B cell (primary cell): ENCODE measurements at regions not wholly inside any gene's neighbourhood (a gene's known extent, or its start where the extent isn't known, plus 50 kb on each side); places are given as distances from the start of the nearest gene placed in this dataset.

Experiments used
- ATAC-seq: fragments of 200-7000 bp; cut with Tn5 transposase; one replicate; pipeline ENCODE4 v1.10.0; 2021; ENCODE audit warnings: low read depth, mild to moderate bottlenecking, moderate number of reproducible peaks, moderate library complexity
- CTCF ChIA-PET: fragments of 350-600 bp; sonication (Branson Sonifier 250); formaldehyde crosslinking; loops from one replicate; lab custom pipeline; 2021; ENCODE audit warnings: antibody characterized with exemption, inconsistent platforms; lab: Charles Lee
- POLR2A ChIA-PET: fragments of 350-600 bp; sonication (Branson Sonifier 250); formaldehyde crosslinking; loops from one replicate; lab custom pipeline; 2021; ENCODE audit warnings: antibody characterized with exemption; lab: Charles Lee
- DNase-seq: peaks from one replicate; pipeline ENCODE4 v3.0.0; 2013
- H2AFZ ChIP-seq: 2 replicates; pipeline ENCODE4 v1.6.1; 2012; ENCODE audit warnings: mild to moderate bottlenecking, low read depth, low read length; ENCODE audit not compliant: insufficient read depth, poor library complexity, severe bottlenecking
- H3K27ac ChIP-seq, 2 donors: 1 replicate in 1 of 2; 2 replicates in 1 of 2; pipeline ENCODE4 v1.5.1; 2012 to 2013; ENCODE audit warnings: low read length in 2 of 2, mild to moderate bottlenecking in 2 of 2, moderate library complexity in 1 of 2
- H3K27me3 ChIP-seq, 4 experiments: fragments of 200-600 bp in 1 of 4; sonication (generic) in 1 of 4; replicated peaks in 1 of 4; 1 replicate in 2 of 4; 2 replicates in 2 of 4; pipeline versions ENCODE4 v1.6.1 to v1.7.0; 2013 to 2016; ENCODE audit warnings: low read length in 3 of 4, mild to moderate bottlenecking in 2 of 4, mixed read lengths in 1 of 4, moderate library complexity in 1 of 4; ENCODE audit not compliant: insufficient read depth in 4 of 4, control insufficient read depth in 3 of 4; ENCODE audit errors: control extremely low read depth in 1 of 4
- H3K36me3 ChIP-seq, 2 experiments: replicated peaks in 1 of 2; 1 replicate in 1 of 2; 2 replicates in 1 of 2; pipeline versions ENCODE4 v1.6.1 to v1.7.1; 2013; ENCODE audit warnings: low read length in 1 of 2; ENCODE audit not compliant: insufficient read depth in 2 of 2, control insufficient read depth in 1 of 2; ENCODE audit errors: control extremely low read depth in 1 of 2, extremely low read depth in 1 of 2
- H3K4me1 ChIP-seq, 2 donors: fragments of 200-600 bp in 1 of 2; sonication (generic) in 1 of 2; 1 replicate in 1 of 2; 2 replicates in 1 of 2; pipeline versions ENCODE4 v1.5.1 to v1.6.1; 2013 to 2017; ENCODE audit warnings: low read length in 2 of 2; ENCODE audit not compliant: control insufficient read depth in 2 of 2, insufficient read depth in 2 of 2
- H3K4me2 ChIP-seq: replicated peaks from 2 replicates; pipeline ENCODE3; 2012; ENCODE audit warnings: mild to moderate bottlenecking, low read depth, low read length; ENCODE audit not compliant: poor library complexity, severe bottlenecking
- H3K4me3 ChIP-seq, 5 experiments: fragments of 200-600 bp in 1 of 5; sonication (generic) in 1 of 5; 1 replicate in 3 of 5; 2 replicates in 2 of 5; pipeline versions ENCODE4 v1.5.1 to v1.7.0; 2011 to 2016; ENCODE audit warnings: low read length in 4 of 5, mild to moderate bottlenecking in 4 of 5, low read depth in 2 of 5, control low read depth in 1 of 5, moderate library complexity in 1 of 5; ENCODE audit not compliant: insufficient read depth in 1 of 5; ENCODE audit errors: control extremely low read depth in 1 of 5, extremely low read depth in 1 of 5
- H3K79me2 ChIP-seq: fragments of 200-600 bp; sonication (generic); one replicate; pipeline ENCODE4 v1.6.0; 2016; ENCODE audit warnings: low read length; ENCODE audit not compliant: control insufficient read depth, insufficient read depth
- H3K9ac ChIP-seq: fragments of 200-600 bp; sonication (generic); 2 replicates; pipeline ENCODE4 v1.6.1; 2017; ENCODE audit warnings: mild to moderate bottlenecking, low read length, moderate library complexity
- H3K9me3 ChIP-seq, 3 donors: one replicate each; pipeline versions ENCODE4 v1.6.1 to v1.7.1; 2013; ENCODE audit warnings: low read length in 2 of 3; ENCODE audit not compliant: control insufficient read depth in 2 of 3, insufficient read depth in 1 of 3; ENCODE audit errors: control extremely low read depth in 1 of 3
- H4K20me1 ChIP-seq: 2 replicates; pipeline ENCODE4 v1.6.0; 2012; ENCODE audit warnings: mild to moderate bottlenecking, low read length; ENCODE audit not compliant: insufficient read depth, control insufficient read depth, poor library complexity, severe bottlenecking
- H3K27ac Mint-ChIP-seq: one replicate; pipeline ENCODE4 v1.8.0; 2021; ENCODE audit warnings: mixed read lengths
- H3K27me3 Mint-ChIP-seq: one replicate; pipeline ENCODE4 v1.8.0; 2021; ENCODE audit warnings: mixed read lengths
- H3K4me1 Mint-ChIP-seq: one replicate; pipeline ENCODE4 v1.8.0; 2021; ENCODE audit warnings: mixed read lengths
- H3K4me3 Mint-ChIP-seq: one replicate; pipeline ENCODE4 v1.8.0; 2021; ENCODE audit warnings: mixed read lengths
- H3K9me3 Mint-ChIP-seq: one replicate; pipeline ENCODE4 v1.8.0; 2022; ENCODE audit warnings: mixed read lengths; ENCODE audit not compliant: insufficient read depth
- CTCF ChIP-seq: fragments of 200-600 bp; IDR thresholded peaks from one replicate; pipeline ENCODE4 v1.8.0; 2022; ENCODE audit warnings: antibody characterized with exemption, mild to moderate bottlenecking
- EZH2 ChIP-seq: IDR thresholded peaks from 2 replicates; pipeline ENCODE4 v1.6.1; 2012; ENCODE audit warnings: borderline replicate concordance, low read depth, mild to moderate bottlenecking, moderate library complexity, low read length; ENCODE audit not compliant: insufficient read depth, poor library complexity, severe bottlenecking
- WGBS: methylation state at CpG from one replicate; pipeline ENCODE4 v1.1.5; 2013; ENCODE audit warnings: missing lambda C conversion rate; ENCODE audit not compliant: insufficient coverage; 5-methylcytosine and 5-hydroxymethylcytosine counted together
- intact Hi-C: fragments of 100-400 bp; cut with micrococcal nuclease; formaldehyde crosslinking; loops from one replicate; pipeline ENCODE4 v1.10.0; 2022

GRCh38 chr19:30674656-30675055 lies 302.5 kb downstream of the ZNF536 start:
- H3K27ac Mint-ChIP-seq: no peak overlapping the region
- H3K4me3 Mint-ChIP-seq: no peak overlapping the region
- H3K9me3 Mint-ChIP-seq: no peaks in the 10 kb centered on the region
- peaks cover 0 to 2% (median 0%) of the 10 kb centered on the region in 4 experiments for H3K27me3 ChIP-seq
- H3K9ac ChIP-seq: no peak overlapping the region
- peaks cover 0 to 17% (median 0%) of the 10 kb centered on the region in 3 donors for H3K9me3 ChIP-seq
- no peaks in the 10 kb centered on the region for H3K4me1 Mint-ChIP-seq
- H3K27ac ChIP-seq: no peak overlapping the region
- H3K36me3 ChIP-seq: no peaks in the 10 kb centered on the region
- no peaks in the 10 kb centered on the region for H3K4me1 ChIP-seq
- H4K20me1 ChIP-seq: no peaks in the 10 kb centered on the region
- no peak overlapping the region for H3K4me2 ChIP-seq
- CTCF ChIA-PET: interaction anchor here (1.6 to 1.8 kb wide), 2 partner anchors 8 to 13 kb away, joined by 4 to 7 read pairs; no protein-coding TSS in a partner anchor
- WGBS: 81% methylated on average over 6 of the region's 6 CpGs
- POLR2A ChIA-PET: no interaction called here
- no peak overlapping the region for H3K4me3 ChIP-seq
- H3K27me3 Mint-ChIP-seq: peaks cover 4% of the 10 kb centered on the region
- DNase-seq (no peak), ATAC-seq (no peak)
- H3K79me2 ChIP-seq: no peaks in the 10 kb centered on the region
- H2AFZ ChIP-seq: no peak overlapping the region
- no peak for TF ChIP-seq EZH2
- no peak for TF ChIP-seq CTCF
- intact Hi-C loops: no loop called here

DNA sequence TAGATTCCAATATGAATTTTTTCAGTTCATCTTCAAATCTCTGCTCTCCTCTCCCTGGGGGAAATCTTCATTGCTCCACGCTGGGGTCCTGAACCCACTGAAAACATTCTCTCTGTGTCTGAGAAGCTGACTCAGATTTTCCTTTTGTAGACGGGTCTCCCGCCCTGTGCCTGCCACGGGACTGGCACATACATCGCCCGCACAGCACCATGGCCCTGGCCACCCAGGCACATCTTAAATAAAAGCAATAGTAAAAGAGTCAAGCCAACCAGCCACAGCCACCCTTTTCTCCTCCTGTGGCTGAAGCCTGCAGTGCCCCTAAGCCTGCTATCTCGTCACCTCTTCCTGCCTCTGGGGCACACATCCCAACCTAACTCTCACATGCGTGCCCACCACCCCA lies 301.2 kb downstream of the ZNF536 start:
- no peaks in the 10 kb centered on the region for H3K9me3 Mint-ChIP-seq
- DNase-seq (no peak), ATAC-seq (no peak)
- Histone ChIP-seq H3K9ac (no peak overlapping the region), H3K4me2 (no peak overlapping the region), H3K9me3 (peaks cover 0 to 21% (median 0%) of the 10 kb centered on the region in 3 donors), H3K27me3 (peaks cover 0 to 15% (median 0%) of the 10 kb centered on the region in 4 experiments), H2AFZ (no peak overlapping the region), H3K36me3 (no peaks in the 10 kb centered on the region), H3K79me2 (no peaks in the 10 kb centered on the region), H4K20me1 (no peaks in the 10 kb centered on the region), H3K4me3 (no peak overlapping the region), H3K27ac (no peak overlapping the region), H3K4me1 (no peaks in the 10 kb centered on the region)
- POLR2A ChIA-PET: no interaction called here
- WGBS: 89% methylated on average over 6 of the region's 8 CpGs
- peaks cover 7% of the 10 kb centered on the region for H3K27me3 Mint-ChIP-seq
- CTCF ChIA-PET: interaction anchor here (1.6 kb wide), 1 partner anchor 9 kb away, joined by 4 read pairs; no protein-coding TSS in a partner anchor
- H3K4me1 Mint-ChIP-seq: no peaks in the 10 kb centered on the region
- TF ChIP-seq CTCF (no peak), EZH2 (no peak)
- no peak overlapping the region for H3K4me3 Mint-ChIP-seq
- H3K27ac Mint-ChIP-seq: no peak overlapping the region
- intact Hi-C loops: no loop called here
